Left lobe of liver (tissue), 2 donors: ENCODE measurements at regions not wholly inside any gene's neighbourhood (a gene's known extent, or its start where the extent isn't known, plus 50 kb on each side); places are given as distances from the start of the nearest gene placed in this dataset.
"Not testable (repeated sequence)": the region's sequence is repeated elsewhere in the genome, so short reads cannot be mapped to it uniquely, and the experiment has no call there.

Source experiments
- ATAC-seq: fragments of 200-7000 bp; cut with Tn5 transposase; one replicate; pipeline ENCODE4 v1.9.1; 2020; ENCODE audit warnings: mild to moderate bottlenecking, moderate library complexity
- DNase-seq: peaks from one replicate; pipeline ENCODE4 v3.0.0-alpha.2; 2020; ENCODE audit warnings: low spot score
- donor health status: DM: no; HTN: no; CAD: no; lungs with moderate emphysema.
- donor health status: DM: no; HTN: yes; CAD: no.

- DNase-seq (no peak), ATAC-seq (no peak)
These were observed 92.1 kb upstream of the FGFR2 start for GRCh38 chr10:121690152-121690848.

DNA sequence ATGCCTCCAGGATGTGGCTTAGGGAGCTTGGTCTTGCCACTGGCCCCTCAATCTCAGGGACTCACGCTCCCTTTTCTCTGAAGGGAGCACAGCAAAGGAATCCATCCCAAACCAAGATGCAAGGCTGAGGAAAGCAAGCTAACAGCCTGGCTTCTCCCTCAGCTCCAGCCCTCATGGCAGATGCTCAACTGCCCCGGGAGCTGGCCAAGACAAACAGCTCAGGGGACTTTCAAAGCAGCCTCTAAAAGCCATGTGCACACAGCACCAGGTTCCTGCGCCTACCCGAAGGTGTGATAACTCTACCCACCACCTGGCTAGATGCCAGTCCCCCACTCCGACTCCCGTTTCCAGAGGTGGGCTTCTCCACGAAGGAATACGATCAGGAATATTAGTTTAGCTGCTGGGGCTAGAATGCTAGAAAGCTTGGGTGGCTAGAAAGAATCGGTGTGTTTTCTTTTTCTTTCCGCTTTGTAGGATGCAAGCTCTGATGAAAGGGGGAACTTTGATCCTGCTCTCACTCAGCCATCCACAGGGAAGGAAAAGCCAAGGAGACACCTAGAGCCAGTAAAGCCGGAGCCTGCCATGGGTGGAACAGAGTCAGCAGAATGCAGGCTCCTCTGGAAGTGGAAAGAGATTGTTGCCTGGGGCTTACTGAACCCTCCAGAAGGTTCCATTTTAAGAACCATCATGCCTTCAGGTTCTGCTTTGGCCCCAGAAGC is 89.0 kb upstream of the FGFR2 start:
- ATAC-seq = peak; percentile 57

GRCh38 chr10:121684276-121684675 is 86.0 kb upstream of the FGFR2 start:
- DNase-seq = no peak
- ATAC-seq = no peak

More for the DNA sequence above, 89.0 kb upstream of the FGFR2 start:
- no peak for DNase-seq

GRCh38 chr10:121683816-121684215 is 85.6 kb upstream of the FGFR2 start:
- DNase-seq = no peak
- ATAC-seq = no peak

GRCh38 chr10:121683366-121683765 is 85.1 kb upstream of the FGFR2 start:
- DNase-seq (no peak), ATAC-seq (no peak)

DNA sequence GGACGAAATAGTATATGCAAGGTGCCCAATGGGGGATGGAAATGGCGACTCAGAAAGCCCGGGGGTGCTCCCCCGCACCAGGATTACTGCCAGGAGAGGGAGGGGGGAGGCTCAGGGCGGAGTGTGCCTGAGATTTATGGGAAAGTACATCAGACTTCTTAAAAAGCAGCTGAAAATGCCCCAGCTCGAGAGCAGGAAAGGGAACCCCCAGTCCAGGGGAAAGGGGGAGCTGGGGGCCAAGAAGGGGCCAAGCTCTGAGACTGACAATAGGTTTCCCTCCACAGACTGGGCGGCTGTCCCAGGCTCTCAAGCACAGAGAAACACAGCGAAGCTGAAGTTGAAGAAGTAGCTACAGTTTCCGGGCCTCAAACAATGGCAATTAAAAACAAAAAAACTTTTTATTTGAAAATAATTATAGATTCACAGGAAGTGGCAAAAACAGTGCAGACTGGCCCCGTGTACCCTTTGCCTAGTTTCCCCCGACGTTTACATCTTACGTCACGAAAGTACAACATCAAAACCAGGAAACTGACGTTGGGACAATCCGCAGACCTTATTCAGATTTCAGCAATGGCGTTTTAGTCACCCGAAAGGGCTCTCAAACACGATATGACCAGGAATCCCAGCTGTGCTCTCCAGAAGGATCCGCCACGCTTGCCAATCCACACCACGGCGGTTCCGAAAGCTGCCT is 83.9 kb upstream of the FGFR2 start:
- DNase-seq = no peak
- ATAC-seq = no peak

- DNase-seq (no peak), ATAC-seq (no peak)
These were observed 82.8 kb upstream of the FGFR2 start for GRCh38 chr10:121680879-121681655.

- DNase-seq = no peak
- no peak for ATAC-seq
These were observed 81.7 kb upstream of the FGFR2 start for GRCh38 chr10:121679916-121680315.

- DNase-seq (no peak), ATAC-seq (no peak)
These were observed 80.5 kb upstream of the FGFR2 start for GRCh38 chr10:121678631-121679174.

GRCh38 chr10:121677880-121678279 is 79.6 kb upstream of the FGFR2 start:
- no peak for ATAC-seq
- no peak for DNase-seq

DNA sequence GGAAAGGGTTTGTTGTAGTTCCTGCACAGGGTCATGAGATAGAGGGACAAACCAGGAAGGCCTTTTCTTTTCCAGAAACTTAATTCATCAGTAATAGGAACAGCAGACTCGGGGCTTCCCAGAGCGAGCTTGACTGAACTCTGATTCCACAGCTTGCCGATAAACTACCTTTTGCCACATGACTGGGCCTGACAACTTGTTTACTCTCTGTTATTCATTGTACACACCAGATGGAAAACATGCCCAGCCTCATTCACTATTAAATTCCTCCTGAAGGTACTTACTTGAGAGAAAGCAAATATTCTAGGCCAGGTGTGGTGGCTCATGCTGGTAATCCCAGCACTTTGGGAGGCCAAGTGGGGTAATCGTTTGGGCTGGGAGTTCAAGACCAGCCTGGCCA is 77.1 kb upstream of the FGFR2 start:
- DNase-seq (no peak), ATAC-seq (no peak)

- DNase-seq (no peak), ATAC-seq (no peak)
These were observed 76.6 kb upstream of the FGFR2 start for GRCh38 chr10:121674885-121675284.

GRCh38 chr10:121672733-121673132 is 74.5 kb upstream of the FGFR2 start:
- DNase-seq = no peak
- no peak for ATAC-seq

GRCh38 chr10:121669840-121670239 is 71.6 kb upstream of the FGFR2 start:
- not testable (repeated sequence) for ATAC-seq, DNase-seq

- ATAC-seq (no peak), DNase-seq (no peak)
These were observed 70.8 kb upstream of the FGFR2 start for GRCh38 chr10:121669028-121669374.

DNA sequence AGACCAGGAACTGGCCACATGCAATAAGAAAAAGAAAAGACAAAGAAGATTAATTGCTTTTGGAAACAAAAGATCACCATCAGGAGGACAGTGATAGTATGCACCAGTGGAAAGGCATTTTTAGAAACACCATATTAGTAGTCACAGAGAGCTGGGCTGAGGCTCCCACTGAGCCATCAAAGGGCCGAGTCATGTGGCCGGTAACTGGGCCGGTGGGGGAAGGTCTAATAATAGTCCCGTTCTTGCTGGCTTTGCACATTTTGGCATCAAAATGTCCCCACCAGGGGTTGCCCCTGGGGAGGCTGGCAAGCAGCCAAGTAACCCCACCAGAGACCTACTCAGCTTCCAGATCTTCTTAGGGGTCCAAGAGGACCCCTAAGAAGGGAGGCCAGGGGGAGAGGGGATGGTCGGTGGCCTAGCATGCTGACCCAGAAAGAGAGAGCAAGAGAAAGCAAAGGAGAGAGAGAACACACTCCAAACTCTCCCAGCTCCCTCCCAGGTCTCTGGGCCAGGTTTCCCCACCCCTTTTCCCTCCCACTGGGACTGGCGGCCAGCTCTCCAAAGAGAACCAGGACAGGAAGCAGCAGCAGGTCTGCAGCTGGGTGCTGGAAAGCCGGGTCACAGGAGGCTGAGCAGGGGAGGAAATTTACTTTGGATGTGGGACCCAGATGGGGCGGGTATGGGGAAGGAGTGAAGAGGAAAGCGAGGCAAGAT is 70.2 kb upstream of the FGFR2 start:
- DNase-seq = peak; percentile 49
- peak; percentile 67 for ATAC-seq

DNA sequence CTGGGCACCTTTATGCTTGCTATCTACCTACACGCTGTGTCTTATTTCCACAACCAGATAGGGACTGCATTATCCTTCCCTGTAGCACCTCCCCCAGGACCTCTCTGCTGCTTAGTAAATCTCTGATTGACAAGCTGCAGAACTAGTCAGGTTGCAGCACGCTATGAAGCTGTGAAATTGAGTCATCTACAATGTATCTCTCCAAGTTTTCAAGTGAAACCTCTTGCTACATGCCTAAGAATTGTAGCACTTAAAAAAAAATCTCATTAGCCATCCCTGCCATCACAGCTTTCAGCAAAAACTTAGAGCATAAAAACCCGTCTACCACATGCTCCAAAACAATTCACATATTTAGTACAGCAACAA is 69.7 kb upstream of the FGFR2 start:
- ATAC-seq = no peak

DNA sequence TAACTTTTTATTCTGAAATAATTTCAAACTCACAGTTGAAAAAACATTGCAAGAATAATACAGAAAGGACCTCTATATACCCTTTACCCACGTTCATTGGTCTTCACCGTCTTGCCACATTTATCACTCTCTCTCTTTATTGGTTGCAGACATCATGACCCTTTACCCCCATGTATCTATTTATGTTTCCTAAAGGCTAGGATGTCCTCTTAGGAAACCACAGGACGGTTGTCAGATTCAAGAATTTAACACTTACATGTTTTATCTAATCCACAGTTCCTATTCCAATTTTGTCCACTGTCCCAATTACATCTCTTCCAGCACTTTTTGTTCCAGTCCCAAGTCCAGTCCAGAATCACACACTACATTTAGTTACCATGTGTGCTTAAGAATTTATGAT is 67.6 kb upstream of the FGFR2 start:
- no peak for DNase-seq
- no peak for ATAC-seq

More for the DNA sequence above, 69.7 kb upstream of the FGFR2 start:
- DNase-seq = no peak

GRCh38 chr10:121664671-121665070 is 66.4 kb upstream of the FGFR2 start:
- no peak for DNase-seq
- ATAC-seq = no peak
